GM04503 (cell line): ENCODE measurements at regions not wholly inside any gene's neighbourhood (a gene's known extent, or its start where the extent isn't known, plus 50 kb on each side); places are given as distances from the start of the nearest gene placed in this dataset.
A peak's percentile ranks its signal among the peaks of the same experiment; 100 is the strongest.

ENCODE experiments used
- DNase-seq: peaks from one replicate; pipeline ENCODE4 v3.0.0-alpha.2; 2012; ENCODE audit warnings: low read depth

GRCh38 chr15:69897061-69897460 is 200.7 kb downstream of the TLE3 start:
- DNase-seq: no peak

- no peak for DNase-seq
Measured at GRCh38 chr15:69897471-69898237, 200.1 kb downstream of the TLE3 start.

GRCh38 chr15:69898243-69898642 is 199.5 kb downstream of the TLE3 start:
- no peak for DNase-seq

GRCh38 chr15:69902414-69903062 is 195.2 kb downstream of the TLE3 start:
- no peak for DNase-seq

GRCh38 chr15:69903470-69904469 is 193.9 kb downstream of the TLE3 start:
- DNase-seq: peak; percentile 11

GRCh38 chr15:69906256-69907185 is 191.2 kb downstream of the TLE3 start:
- no peak for DNase-seq

- no peak for DNase-seq
Measured at GRCh38 chr15:69908060-69908459, 189.7 kb downstream of the TLE3 start.

- DNase-seq: no peak
Measured at GRCh38 chr15:69908590-69909420, 188.9 kb downstream of the TLE3 start.

- no peak for DNase-seq
Measured at GRCh38 chr15:69909719-69910444, 187.8 kb downstream of the TLE3 start.

- no peak for DNase-seq
Measured at GRCh38 chr15:69910514-69910913, 187.2 kb downstream of the TLE3 start.

GRCh38 chr15:69912116-69912515 is 185.6 kb downstream of the TLE3 start:
- no peak for DNase-seq

- no peak for DNase-seq
Measured at GRCh38 chr15:69914040-69914439, 183.7 kb downstream of the TLE3 start.

- no peak for DNase-seq
Measured at GRCh38 chr15:69914960-69915359, 182.8 kb downstream of the TLE3 start.

- no peak for DNase-seq
Measured at GRCh38 chr15:69916169-69916785, 181.4 kb downstream of the TLE3 start.

- DNase-seq: no peak
Measured at GRCh38 chr15:69917056-69917455, 180.7 kb downstream of the TLE3 start.

GRCh38 chr15:69919816-69920215 is 177.9 kb downstream of the TLE3 start:
- DNase-seq: no peak

GRCh38 chr15:69920221-69920620 is 177.5 kb downstream of the TLE3 start:
- no peak for DNase-seq

- DNase-seq: no peak
Measured at GRCh38 chr15:69921626-69922619, 175.8 kb downstream of the TLE3 start.
